Ishikawa (cell line): ENCODE measurements at regions not wholly inside any gene's neighbourhood (a gene's known extent, or its start where the extent isn't known, plus 50 kb on each side); places are given as distances from the start of the nearest gene placed in this dataset.

Source experiments
- CREB1 ChIP-seq: IDR thresholded peaks from 2 replicates; pipeline ENCODE4 v1.6.1; 2012; ENCODE audit warnings: low read depth
- EGR1 ChIP-seq: IDR thresholded peaks from 2 replicates; pipeline ENCODE4 v1.6.1; 2012
- EP300 ChIP-seq: IDR thresholded peaks from 2 replicates; pipeline ENCODE4 v1.6.1; 2012; ENCODE audit warnings: borderline replicate concordance
- FOXM1 ChIP-seq: IDR thresholded peaks from 2 replicates; pipeline ENCODE4 v1.6.1; 2012; ENCODE audit warnings: low read depth, borderline replicate concordance
- MAX ChIP-seq: IDR thresholded peaks from 2 replicates; pipeline ENCODE4 v1.6.1; 2012
- USF1 ChIP-seq: IDR thresholded peaks from 2 replicates; pipeline ENCODE4 v1.6.1; 2012
- YY1 ChIP-seq: IDR thresholded peaks from 2 replicates; pipeline ENCODE4 v1.6.1; 2012; ENCODE audit warnings: low read depth
- TF ChIP-seq, protein P1 (sequence below): IDR thresholded peaks from 2 replicates; pipeline ENCODE4 v1.6.1; 2012; ENCODE audit warnings: low read depth, mild to moderate bottlenecking

DNA sequence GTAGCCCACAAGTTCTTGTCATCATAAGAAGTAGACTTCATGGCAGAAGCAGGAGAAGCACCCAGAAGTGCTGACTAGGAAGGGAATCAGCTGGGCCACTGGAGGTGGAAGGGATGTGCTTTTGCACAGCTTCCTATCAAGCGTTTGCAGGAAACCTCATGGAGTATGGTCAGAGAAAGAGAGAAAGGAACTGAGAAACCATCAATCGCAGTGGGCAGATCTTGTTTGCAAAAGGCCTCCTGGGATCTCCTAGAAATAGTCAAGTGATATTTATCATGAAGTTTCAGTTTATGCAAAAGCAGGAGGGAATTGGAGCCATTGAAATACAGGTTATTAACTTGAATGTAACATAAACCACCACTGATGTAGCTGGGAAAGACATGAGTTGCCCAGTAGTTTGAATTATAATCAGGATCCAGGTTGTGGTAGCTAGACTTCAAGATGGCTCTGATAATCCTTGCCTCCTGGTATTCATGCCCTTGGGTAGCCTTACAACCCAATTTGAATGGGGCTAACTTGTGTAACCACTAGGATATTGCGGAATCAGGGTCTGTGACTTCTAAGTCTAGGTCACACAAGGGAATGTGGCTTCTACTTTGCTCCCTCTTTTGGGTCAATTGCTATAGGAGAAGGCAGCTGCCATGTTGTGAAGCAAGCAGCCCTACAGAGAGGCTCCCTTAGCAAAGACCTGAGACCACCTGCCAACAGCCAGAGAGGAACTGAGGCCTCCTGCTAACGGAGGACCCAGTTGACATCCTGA is 69.8 kb upstream of the TCF4 start:
- no peak for TF ChIP-seq USF1
- no peak for TF ChIP-seq YY1
- TF ChIP-seq EP300: no peak
- no peak for TF ChIP-seq EGR1
- no peak for TF ChIP-seq MAX
- TF ChIP-seq FOXM1: no peak
- no peak for TF ChIP-seq CREB1
- TF ChIP-seq, protein P1, sequence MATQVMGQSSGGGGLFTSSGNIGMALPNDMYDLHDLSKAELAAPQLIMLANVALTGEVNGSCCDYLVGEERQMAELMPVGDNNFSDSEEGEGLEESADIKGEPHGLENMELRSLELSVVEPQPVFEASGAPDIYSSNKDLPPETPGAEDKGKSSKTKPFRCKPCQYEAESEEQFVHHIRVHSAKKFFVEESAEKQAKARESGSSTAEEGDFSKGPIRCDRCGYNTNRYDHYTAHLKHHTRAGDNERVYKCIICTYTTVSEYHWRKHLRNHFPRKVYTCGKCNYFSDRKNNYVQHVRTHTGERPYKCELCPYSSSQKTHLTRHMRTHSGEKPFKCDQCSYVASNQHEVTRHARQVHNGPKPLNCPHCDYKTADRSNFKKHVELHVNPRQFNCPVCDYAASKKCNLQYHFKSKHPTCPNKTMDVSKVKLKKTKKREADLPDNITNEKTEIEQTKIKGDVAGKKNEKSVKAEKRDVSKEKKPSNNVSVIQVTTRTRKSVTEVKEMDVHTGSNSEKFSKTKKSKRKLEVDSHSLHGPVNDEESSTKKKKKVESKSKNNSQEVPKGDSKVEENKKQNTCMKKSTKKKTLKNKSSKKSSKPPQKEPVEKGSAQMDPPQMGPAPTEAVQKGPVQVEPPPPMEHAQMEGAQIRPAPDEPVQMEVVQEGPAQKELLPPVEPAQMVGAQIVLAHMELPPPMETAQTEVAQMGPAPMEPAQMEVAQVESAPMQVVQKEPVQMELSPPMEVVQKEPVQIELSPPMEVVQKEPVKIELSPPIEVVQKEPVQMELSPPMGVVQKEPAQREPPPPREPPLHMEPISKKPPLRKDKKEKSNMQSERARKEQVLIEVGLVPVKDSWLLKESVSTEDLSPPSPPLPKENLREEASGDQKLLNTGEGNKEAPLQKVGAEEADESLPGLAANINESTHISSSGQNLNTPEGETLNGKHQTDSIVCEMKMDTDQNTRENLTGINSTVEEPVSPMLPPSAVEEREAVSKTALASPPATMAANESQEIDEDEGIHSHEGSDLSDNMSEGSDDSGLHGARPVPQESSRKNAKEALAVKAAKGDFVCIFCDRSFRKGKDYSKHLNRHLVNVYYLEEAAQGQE: no peak
